SK-N-MC (cell line): ENCODE measurements at regions not wholly inside any gene's neighbourhood (a gene's known extent, or its start where the extent isn't known, plus 50 kb on each side); places are given as distances from the start of the nearest gene placed in this dataset.

ENCODE experiments used
- EZH2 ChIP-seq: fragments of 200-600 bp; sonication (generic); IDR thresholded peaks from one replicate; pipeline ENCODE4 v1.6.1; 2017; ENCODE audit warnings: antibody characterized with exemption
- POLR2AphosphoS5 ChIP-seq: IDR thresholded peaks from 2 replicates; pipeline ENCODE4 v1.6.1; 2012; ENCODE audit warnings: mild to moderate bottlenecking, low read depth, low read length, borderline replicate concordance

- TF ChIP-seq EZH2 (no peak), POLR2AphosphoS5 (no peak)
Measured at GRCh38 chr1:195113471-195113870, 1494.8 kb downstream of the KCNT2 start.
